Omental fat pad (tissue), 3 donors: ENCODE measurements at regions not wholly inside any gene's neighbourhood (a gene's known extent, or its start where the extent isn't known, plus 50 kb on each side); places are given as distances from the start of the nearest gene placed in this dataset.

Experiments
- ATAC-seq: fragments of 150-250 bp; one replicate; pipeline ENCODE4 v1.9.1; 2016; ENCODE audit warnings: mild to moderate bottlenecking, moderate library complexity; ENCODE audit not compliant: low FRiP score
- DNase-seq: peaks from one replicate; pipeline ENCODE4 v3.0.0-alpha.2; 2019; ENCODE audit warnings: low spot score
- CTCF ChIP-seq, 3 donors: fragments of 450-650 bp; IDR thresholded peaks; one replicate each; pipeline ENCODE4 v1.5.1; 2016 to 2017; ENCODE audit warnings: antibody characterized with exemption in 3 of 3, mild to moderate bottlenecking in 3 of 3, moderate library complexity in 2 of 3

GRCh38 chr16:85329059-85329812 is 217.0 kb upstream of the CIBAR2 start:
- no peak for TF ChIP-seq CTCF (IDR thresholded peaks at IDR 0.05)
- ATAC-seq (no peak), DNase-seq (no peak)

- no peak for ATAC-seq
- no peak for DNase-seq
- TF ChIP-seq CTCF (IDR thresholded peaks at IDR 0.05) = no peak
Measured at GRCh38 chr16:85330006-85330693, 217.9 kb upstream of the CIBAR2 start.

GRCh38 chr16:85330694-85331188 is 218.5 kb upstream of the CIBAR2 start:
- TF ChIP-seq CTCF (IDR thresholded peaks at IDR 0.05) = no peak
- ATAC-seq (peak; percentile 73), DNase-seq (no peak)

GRCh38 chr16:85331688-85332087 is 219.4 kb upstream of the CIBAR2 start:
- no peak for TF ChIP-seq CTCF (IDR thresholded peaks at IDR 0.05)
- ATAC-seq (no peak), DNase-seq (no peak)

GRCh38 chr16:85332175-85332574 is 219.9 kb upstream of the CIBAR2 start:
- TF ChIP-seq CTCF (IDR thresholded peaks at IDR 0.05) = no peak
- ATAC-seq (no peak), DNase-seq (no peak)

GRCh38 chr16:85333337-85333736 is 221.1 kb upstream of the CIBAR2 start:
- no peak for ATAC-seq
- no peak for TF ChIP-seq CTCF (IDR thresholded peaks at IDR 0.05)
- DNase-seq = no peak
